ENCODE measurements at regions not wholly inside any gene's neighbourhood (a gene's known extent, or its start where the extent isn't known, plus 50 kb on each side); places are given as distances from the start of the nearest gene placed in this dataset.

DNA sequence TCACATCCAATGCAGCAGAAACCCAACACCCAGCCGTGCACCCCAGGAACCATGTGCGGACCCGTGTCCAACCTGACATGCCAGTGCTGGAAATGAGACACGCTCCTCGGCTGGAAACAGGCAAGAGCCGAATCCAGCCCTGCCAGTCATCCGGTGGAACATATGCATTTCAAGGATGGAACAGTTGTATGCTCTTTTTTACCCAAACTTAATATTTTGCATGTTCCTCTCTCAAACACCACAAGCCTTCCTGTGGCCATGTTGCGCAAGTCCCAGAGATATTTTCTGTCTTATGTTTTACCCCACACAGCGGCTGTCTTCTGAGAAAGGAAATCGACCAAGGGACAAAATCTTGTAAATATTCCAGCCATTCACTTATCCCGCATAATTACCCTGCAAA lies 196.9 kb downstream of the BCL11B start:
- TF ChIP-seq, protein P1, sequence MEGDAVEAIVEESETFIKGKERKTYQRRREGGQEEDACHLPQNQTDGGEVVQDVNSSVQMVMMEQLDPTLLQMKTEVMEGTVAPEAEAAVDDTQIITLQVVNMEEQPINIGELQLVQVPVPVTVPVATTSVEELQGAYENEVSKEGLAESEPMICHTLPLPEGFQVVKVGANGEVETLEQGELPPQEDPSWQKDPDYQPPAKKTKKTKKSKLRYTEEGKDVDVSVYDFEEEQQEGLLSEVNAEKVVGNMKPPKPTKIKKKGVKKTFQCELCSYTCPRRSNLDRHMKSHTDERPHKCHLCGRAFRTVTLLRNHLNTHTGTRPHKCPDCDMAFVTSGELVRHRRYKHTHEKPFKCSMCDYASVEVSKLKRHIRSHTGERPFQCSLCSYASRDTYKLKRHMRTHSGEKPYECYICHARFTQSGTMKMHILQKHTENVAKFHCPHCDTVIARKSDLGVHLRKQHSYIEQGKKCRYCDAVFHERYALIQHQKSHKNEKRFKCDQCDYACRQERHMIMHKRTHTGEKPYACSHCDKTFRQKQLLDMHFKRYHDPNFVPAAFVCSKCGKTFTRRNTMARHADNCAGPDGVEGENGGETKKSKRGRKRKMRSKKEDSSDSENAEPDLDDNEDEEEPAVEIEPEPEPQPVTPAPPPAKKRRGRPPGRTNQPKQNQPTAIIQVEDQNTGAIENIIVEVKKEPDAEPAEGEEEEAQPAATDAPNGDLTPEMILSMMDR (conservative IDR thresholded peaks at IDR 0.05 in 1 of 2, IDR thresholded peaks at IDR 0.05 in 1 of 2; ENCODE audit: extremely low read depth in 1 of 2, insufficient read depth in 1 of 2, low read depth in 1 of 2, low read length in 2 of 2) = no peak
- no peak for TF ChIP-seq EZH2 (IDR thresholded peaks at IDR 0.05; ENCODE audit: borderline replicate concordance, low read length)

All from mammary epithelial cell (primary cell).